A673 (cell line): ENCODE measurements at regions not wholly inside any gene's neighbourhood (a gene's known extent, or its start where the extent isn't known, plus 50 kb on each side); places are given as distances from the start of the nearest gene placed in this dataset.

Experiments
- BruUV-seq: library from RNA; stranded (reverse); fragments of 400-500 nt; replicated peaks from 2 replicates; lab custom pipeline; 2021; lab: Mats Ljungman, UMichigan
- CTCF ChIA-PET: fragments of 300-600 bp; sonication (Branson Sonifier 250); formaldehyde crosslinking; loops from one replicate; lab custom pipeline; 2022; ENCODE audit warnings: antibody characterized with exemption; lab: Charles Lee
- POLR2A ChIA-PET: fragments of 300-600 bp; sonication (Branson Sonifier 250); formaldehyde crosslinking; loops from one replicate; lab custom pipeline; 2022; ENCODE audit warnings: antibody characterized with exemption; ENCODE audit not compliant: low non-redundant PET; lab: Charles Lee
- DNase-seq: peaks from one replicate; pipeline ENCODE4 v3.0.0-alpha.2; 2015; ENCODE audit warnings: low spot score
- H3K27ac ChIP-seq: fragments of 200-600 bp; sonication (generic); 2 replicates; pipeline ENCODE4 v1.5.1; 2016; ENCODE audit warnings: mixed run types, low read depth, mild to moderate bottlenecking, mixed read lengths, antibody characterized with exemption, low read length; ENCODE audit not compliant: poor library complexity, severe bottlenecking
- H3K27me3 ChIP-seq: fragments of 200-600 bp; sonication (generic); replicated peaks from 2 replicates; pipeline ENCODE4 v1.6.1; 2017; ENCODE audit warnings: mixed run types, low read depth, mild to moderate bottlenecking, mixed read lengths, antibody characterized with exemption, low read length; ENCODE audit not compliant: insufficient read depth, poor library complexity
- H3K36me3 ChIP-seq: fragments of 200-600 bp; sonication (generic); 2 replicates; pipeline ENCODE4 v1.6.1; 2016; ENCODE audit warnings: mixed run types, mild to moderate bottlenecking, mixed read lengths, antibody characterized with exemption, low read length; ENCODE audit not compliant: insufficient read depth, poor library complexity, severe bottlenecking
- H3K4me1 ChIP-seq: fragments of 200-600 bp; sonication (generic); 2 replicates; pipeline ENCODE4 v1.6.1; 2017; ENCODE audit warnings: mixed run types, mild to moderate bottlenecking, mixed read lengths, antibody characterized with exemption, low read length; ENCODE audit not compliant: insufficient read depth, poor library complexity, severe bottlenecking
- H3K4me3 ChIP-seq: fragments of 200-600 bp; sonication (generic); 2 replicates; pipeline ENCODE4 v1.5.1; 2016; ENCODE audit warnings: low read depth, mixed run types, mild to moderate bottlenecking, mixed read lengths, low read length; ENCODE audit not compliant: poor library complexity, severe bottlenecking
- H3K9me3 ChIP-seq: fragments of 200-600 bp; sonication (generic); 2 replicates; pipeline ENCODE4 v1.6.1; 2016; ENCODE audit warnings: mixed run types, low read depth, mild to moderate bottlenecking, mixed read lengths, antibody characterized with exemption, low read length; ENCODE audit not compliant: poor library complexity, severe bottlenecking
- CTCF ChIP-seq: fragments of 300-800, 200-600 bp; sonication (generic); conservative IDR thresholded peaks from 2 replicates; pipeline ENCODE4 v1.5.1; 2017; ENCODE audit warnings: low read depth, mild to moderate bottlenecking, antibody characterized with exemption, low read length, moderate library complexity, mixed read lengths
- EZH2 ChIP-seq: fragments of 200-600 bp; sonication (generic); IDR thresholded peaks from 2 replicates; pipeline ENCODE4 v1.6.1; 2017; ENCODE audit warnings: borderline replicate concordance, low read depth, mild to moderate bottlenecking, mixed read lengths, antibody characterized with exemption, low read length; ENCODE audit not compliant: poor library complexity, severe bottlenecking
- intact Hi-C: fragments of 100-400 bp; cut with micrococcal nuclease; formaldehyde crosslinking; loops from one replicate; pipeline ENCODE4 v1.10.0; 2022; ENCODE audit not compliant: unreplicated experiment

- no peaks in the 10 kb centered on the region for H3K9me3 ChIP-seq
- no peaks in the 10 kb centered on the region for H3K36me3 ChIP-seq
- intact Hi-C loops, result no loop called here
- H3K4me1 ChIP-seq, result no peaks in the 10 kb centered on the region
- H3K27ac ChIP-seq, result no peak overlapping the region
- no peak for DNase-seq
- H3K4me3 ChIP-seq, result no peak overlapping the region
- TF ChIP-seq CTCF, result no peak
- no peak for TF ChIP-seq EZH2
- BruUV-seq, result no TSS peak
- H3K27me3 ChIP-seq, result peaks cover 56% of the 10 kb centered on the region
- ChIA-PET POLR2A (no interaction called here), CTCF (no interaction called here)
Observed at GRCh38 chr10:4049348-4049747, 264.3 kb upstream of the KLF6 start.

- peaks cover 46% of the 10 kb centered on the region for H3K27me3 ChIP-seq
- no peak overlapping the region for H3K27ac ChIP-seq
- no peaks in the 10 kb centered on the region for H3K4me1 ChIP-seq
- no peak overlapping the region for H3K4me3 ChIP-seq
- BruUV-seq, result no TSS peak
- POLR2A ChIA-PET, result no interaction called here
- CTCF ChIA-PET, result no interaction called here
- DNase-seq, result no peak
- H3K9me3 ChIP-seq, result no peaks in the 10 kb centered on the region
- H3K36me3 ChIP-seq, result no peaks in the 10 kb centered on the region
- no peak for TF ChIP-seq EZH2
- no peak for TF ChIP-seq CTCF
- intact Hi-C loops, result no loop called here
Observed at GRCh38 chr10:4048236-4048864, 263.3 kb upstream of the KLF6 start.

DNA sequence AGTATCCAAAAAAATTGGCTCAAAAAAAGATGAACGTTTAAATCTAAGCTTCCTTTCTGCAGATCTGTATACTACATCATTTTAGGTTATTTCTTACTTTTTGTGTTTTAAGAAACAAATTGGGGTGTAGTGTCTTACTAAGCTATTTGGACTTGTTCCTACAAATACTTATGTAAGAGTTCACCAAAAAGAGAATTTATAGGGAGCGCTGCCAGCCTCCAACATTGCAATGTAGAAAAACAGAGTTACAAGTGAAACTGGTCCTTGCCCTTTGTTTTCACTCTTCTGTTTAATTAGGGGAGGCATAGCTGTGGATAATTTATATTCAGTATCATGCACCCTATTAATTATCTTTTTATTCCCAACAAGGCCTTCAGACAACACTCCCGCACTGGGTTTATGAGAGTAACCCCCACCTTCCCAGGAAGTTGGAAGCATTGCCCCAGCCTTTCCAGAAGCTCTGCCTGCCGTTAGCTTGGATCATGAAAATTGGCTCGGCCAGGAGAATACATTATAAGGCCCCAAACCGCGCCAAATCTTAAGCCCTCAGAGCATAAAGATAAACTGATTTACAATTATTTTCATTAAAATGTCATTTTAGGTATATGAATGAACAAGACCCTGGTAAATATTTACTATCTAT is 261.8 kb upstream of the KLF6 start:
- TF ChIP-seq CTCF (no peak), EZH2 (no peak)
- Histone ChIP-seq H3K9me3 (peaks cover 3% of the 10 kb centered on the region), H3K36me3 (no peaks in the 10 kb centered on the region), H3K27ac (no peak overlapping the region), H3K4me3 (no peak overlapping the region), H3K27me3 (peaks cover 34% of the 10 kb centered on the region), H3K4me1 (no peaks in the 10 kb centered on the region)
- ChIA-PET CTCF (no interaction called here), POLR2A (no interaction called here)
- intact Hi-C loops, result no loop called here
- BruUV-seq, result no TSS peak
- no peak for DNase-seq
